A549 (cell line): ENCODE measurements at regions not wholly inside any gene's neighbourhood (a gene's known extent, or its start where the extent isn't known, plus 50 kb on each side); places are given as distances from the start of the nearest gene placed in this dataset.

Experiments used
- ATAC-seq, 2 experiments: fragments of 200-7000 bp in 1 of 2; fragments of >200 bp in 1 of 2; cut with Nextera tagmentation in 1 of 2; cut with Tn5 transposase in 1 of 2; 3 replicates each; pipeline versions ENCODE4 v1.8.0 to v1.9.1; 2018 to 2020; ENCODE audit warnings: mild to moderate bottlenecking in 1 of 2, moderate library complexity in 1 of 2
- CTCF ChIA-PET: fragments of 300-600 bp; sonication (Branson Sonifier 250); formaldehyde crosslinking; extraction: SDS; loops from one replicate; lab custom pipeline; 2021; ENCODE audit warnings: antibody characterized with exemption, inconsistent platforms; lab: Yijun Ruan, JAX
- POLR2A ChIA-PET: fragments of 350-600 bp; formaldehyde crosslinking; extraction: SDS; loops from one replicate; lab custom pipeline; 2021; ENCODE audit warnings: antibody characterized with exemption, inconsistent platforms; lab: Yijun Ruan, JAX
- DNase-seq, 2 experiments: peaks; one replicate each; pipeline versions ENCODE4 v3.0.0 to v3.0.0-alpha.2; 2011 to 2016; ENCODE audit warnings: low read depth in 1 of 2, low spot score in 1 of 2
- FAIRE-seq: peaks from 2 replicates; lab custom pipeline; 2011; peaks lifted over from hg19 to GRCh38; lab: Jason Lieb, UNC
- H3K27ac ChIP-seq, 2 experiments: fragments of >200 bp; sonication (Bioruptor Twin); formaldehyde crosslinking; 3 replicates each; pipeline ENCODE4 v1.5.1; 2016 to 2017
- H3K4me1 ChIP-seq: fragments of >200 bp; sonication (Bioruptor Twin); formaldehyde crosslinking; 3 replicates; pipeline ENCODE4 v1.6.1; 2016
- H3K4me2 ChIP-seq: fragments of >200 bp; sonication (Bioruptor Twin); formaldehyde crosslinking; 3 replicates; pipeline ENCODE4 v1.6.1; 2016
- H3K4me3 ChIP-seq: fragments of >200 bp; sonication (Bioruptor Twin); formaldehyde crosslinking; 3 replicates; pipeline ENCODE4 v1.5.1; 2016
- H3K9me3 ChIP-seq: fragments of >200 bp; sonication (Bioruptor Twin); formaldehyde crosslinking; 3 replicates; pipeline ENCODE4 v1.6.1; 2016
- CBX8 ChIP-seq: fragments of 200-600 bp; sonication (generic); IDR thresholded peaks from 2 replicates; pipeline ENCODE4 v1.6.1; 2016
- CHD2 ChIP-seq: fragments of 150-350 bp; IDR thresholded peaks from 2 replicates; pipeline ENCODE4 v1.6.1; 2014; ENCODE audit warnings: low read length; ENCODE audit not compliant: partially characterized antibody
- FOSB ChIP-seq: fragments of 250-450 bp; sonication (Bioruptor Pico); IDR thresholded peaks from 2 replicates; pipeline ENCODE4 v1.5.0; 2020; ENCODE audit warnings: mild to moderate bottlenecking, moderate library complexity
- FOXS1 ChIP-seq: fragments of 250-450 bp; sonication (Bioruptor Pico); IDR thresholded peaks from 2 replicates; pipeline ENCODE4 v1.5.0; 2020; ENCODE audit warnings: mild to moderate bottlenecking, moderate library complexity
- HOXB13 ChIP-seq: fragments of 250-450 bp; sonication (Bioruptor Pico); IDR thresholded peaks from 2 replicates; pipeline ENCODE4 v1.5.0; 2020; ENCODE audit warnings: low read depth, mild to moderate bottlenecking, moderate library complexity
- KDM1A ChIP-seq: fragments of 200-600 bp; sonication (generic); IDR thresholded peaks from 2 replicates; pipeline ENCODE4 v1.6.1; 2016; ENCODE audit warnings: low read depth, mild to moderate bottlenecking
- KDM5A ChIP-seq: fragments of 200-600 bp; sonication (generic); IDR thresholded peaks from 2 replicates; pipeline ENCODE4 v1.6.1; 2016; ENCODE audit warnings: antibody characterized with exemption, mild to moderate bottlenecking
- MAZ ChIP-seq: fragments of 150-350 bp; IDR thresholded peaks from 2 replicates; pipeline ENCODE4 v1.6.1; 2014; ENCODE audit warnings: antibody characterized with exemption, low read depth, low read length, borderline replicate concordance
- RAD21 ChIP-seq, 2 experiments: fragments of >200 bp in 1 of 2; sonication (Bioruptor Twin) in 1 of 2; formaldehyde crosslinking in 1 of 2; IDR thresholded peaks in 1 of 2; conservative IDR thresholded peaks in 1 of 2; 2 replicates in 1 of 2; 3 replicates in 1 of 2; pipeline ENCODE4 v1.6.1; 2012 to 2018; ENCODE audit warnings: inconsistent platforms in 1 of 2
- RARB ChIP-seq: fragments of 250-450 bp; sonication (Bioruptor Pico); IDR thresholded peaks from 2 replicates; pipeline ENCODE4 v1.8.0; 2021; ENCODE audit warnings: mild to moderate bottlenecking, moderate library complexity
- SMC3 ChIP-seq: fragments of >200 bp; sonication (Bioruptor Twin); formaldehyde crosslinking; IDR thresholded peaks from 3 replicates; pipeline ENCODE4 v1.6.1; 2018; ENCODE audit warnings: inconsistent platforms
- TFCP2L1 ChIP-seq: fragments of 250-450 bp; sonication (Bioruptor Pico); IDR thresholded peaks from 2 replicates; pipeline ENCODE4 v1.5.0; 2021; ENCODE audit warnings: mild to moderate bottlenecking
- WGBS: methylation state at CpG from one replicate; pipeline ENCODE4 v1.1.6; 2017; ENCODE audit errors: missing lambda C conversion rate; 5-methylcytosine and 5-hydroxymethylcytosine counted together
- TF ChIP-seq, protein P1 (sequence below): fragments of >200 bp; sonication (Bioruptor Twin); formaldehyde crosslinking; IDR thresholded peaks from 2 replicates; pipeline ENCODE4 v1.6.1; 2016
- TF ChIP-seq, protein P2 (sequence below): IDR thresholded peaks from 2 replicates; pipeline ENCODE4 v1.6.1; 2012
- TF ChIP-seq, protein P3 (sequence below): fragments of >200 bp; sonication (Bioruptor Twin); formaldehyde crosslinking; IDR thresholded peaks from 3 replicates; pipeline ENCODE4 v1.5.1; 2016
- TF ChIP-seq, protein P4 (sequence below): IDR thresholded peaks from 2 replicates; pipeline ENCODE4 v1.6.1; 2012
- TF ChIP-seq, protein P5 (sequence below): fragments of 250-450 bp; sonication (Bioruptor Pico); IDR thresholded peaks from 2 replicates; pipeline ENCODE4 v1.5.0; 2020; ENCODE audit warnings: low read depth, mild to moderate bottlenecking, moderate library complexity
- TF ChIP-seq, protein P6 (sequence below): fragments of 250-450 bp; sonication (Bioruptor Pico); IDR thresholded peaks from 2 replicates; pipeline ENCODE4 v1.5.0; 2021; ENCODE audit warnings: mild to moderate bottlenecking, moderate library complexity, borderline replicate concordance

DNA sequence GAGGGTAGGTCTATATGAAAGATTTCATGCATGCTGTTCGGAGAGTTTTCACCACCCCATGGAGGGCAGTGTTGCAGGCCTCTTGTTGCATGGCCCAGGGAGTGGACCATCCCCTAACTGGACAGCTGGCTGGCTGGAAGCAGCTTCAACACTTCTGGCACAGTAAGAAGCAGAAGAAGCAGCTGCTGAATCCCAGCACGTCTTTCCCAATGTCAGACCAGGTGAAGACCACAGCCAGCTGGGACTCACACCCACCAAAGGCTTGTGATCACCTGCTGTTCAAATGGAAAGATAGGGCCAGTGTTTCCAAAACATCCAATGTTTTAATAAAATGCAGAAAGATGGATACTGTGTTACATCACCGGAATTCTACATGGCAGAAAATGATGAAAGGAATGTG, 1423.6 kb downstream of the AACS start (continued):
- TF ChIP-seq, protein P1, sequence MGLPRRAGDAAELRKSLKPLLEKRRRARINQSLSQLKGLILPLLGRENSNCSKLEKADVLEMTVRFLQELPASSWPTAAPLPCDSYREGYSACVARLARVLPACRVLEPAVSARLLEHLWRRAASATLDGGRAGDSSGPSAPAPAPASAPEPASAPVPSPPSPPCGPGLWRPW, result no peak

DNA sequence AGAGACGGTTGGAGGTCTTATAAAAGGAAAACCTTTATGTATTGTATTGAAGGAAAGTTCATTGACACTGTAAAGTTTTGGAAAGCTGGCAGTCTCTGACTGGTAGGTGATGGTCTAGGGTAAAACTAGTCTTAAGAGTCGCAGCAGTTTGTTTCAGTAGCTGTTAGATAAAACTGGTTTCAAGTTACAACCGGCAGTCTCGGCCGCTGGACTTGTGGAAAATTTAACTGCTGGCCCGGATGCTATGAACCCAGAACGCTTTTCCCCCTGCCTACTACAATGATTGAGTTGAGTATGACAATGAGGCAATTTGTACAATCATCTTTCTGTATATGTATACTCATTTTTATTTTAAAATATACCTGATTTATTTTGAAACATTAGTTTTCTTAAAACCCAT, 1426.9 kb downstream of the AACS start:
- WGBS, result 31% methylated on average over 7 of the region's 7 CpGs
- POLR2A ChIA-PET, result no interaction called here
- Histone ChIP-seq H3K4me3 (no peak overlapping the region), H3K27ac (no peak overlapping the region), H3K4me2 (no peak overlapping the region), H3K9me3 (no peaks in the 10 kb centered on the region), H3K4me1 (no peaks in the 10 kb centered on the region)
- ATAC-seq, result no peak
- TF ChIP-seq, protein P2, sequence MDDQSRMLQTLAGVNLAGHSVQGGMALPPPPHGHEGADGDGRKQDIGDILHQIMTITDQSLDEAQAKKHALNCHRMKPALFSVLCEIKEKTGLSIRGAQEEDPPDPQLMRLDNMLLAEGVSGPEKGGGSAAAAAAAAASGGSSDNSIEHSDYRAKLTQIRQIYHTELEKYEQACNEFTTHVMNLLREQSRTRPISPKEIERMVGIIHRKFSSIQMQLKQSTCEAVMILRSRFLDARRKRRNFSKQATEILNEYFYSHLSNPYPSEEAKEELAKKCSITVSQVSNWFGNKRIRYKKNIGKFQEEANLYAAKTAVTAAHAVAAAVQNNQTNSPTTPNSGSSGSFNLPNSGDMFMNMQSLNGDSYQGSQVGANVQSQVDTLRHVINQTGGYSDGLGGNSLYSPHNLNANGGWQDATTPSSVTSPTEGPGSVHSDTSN, result no peak
- TF ChIP-seq RARB (CRISPR knock-in tag) (no peak), RAD21 (conservative IDR thresholded peaks at IDR 0.05 in 1 of 2, IDR thresholded peaks at IDR 0.05 in 1 of 2) (no peak), FOXS1 (CRISPR knock-in tag) (no peak), MAZ (no peak), KDM5A (no peak), KDM1A (no peak), FOSB (CRISPR knock-in tag) (no peak), TFCP2L1 (CRISPR knock-in tag) (no peak), CBX8 (no peak), HOXB13 (no peak), CHD2 (no peak), SMC3 (no peak)
- TF ChIP-seq, protein P1, result no peak
- TF ChIP-seq, protein P3, sequence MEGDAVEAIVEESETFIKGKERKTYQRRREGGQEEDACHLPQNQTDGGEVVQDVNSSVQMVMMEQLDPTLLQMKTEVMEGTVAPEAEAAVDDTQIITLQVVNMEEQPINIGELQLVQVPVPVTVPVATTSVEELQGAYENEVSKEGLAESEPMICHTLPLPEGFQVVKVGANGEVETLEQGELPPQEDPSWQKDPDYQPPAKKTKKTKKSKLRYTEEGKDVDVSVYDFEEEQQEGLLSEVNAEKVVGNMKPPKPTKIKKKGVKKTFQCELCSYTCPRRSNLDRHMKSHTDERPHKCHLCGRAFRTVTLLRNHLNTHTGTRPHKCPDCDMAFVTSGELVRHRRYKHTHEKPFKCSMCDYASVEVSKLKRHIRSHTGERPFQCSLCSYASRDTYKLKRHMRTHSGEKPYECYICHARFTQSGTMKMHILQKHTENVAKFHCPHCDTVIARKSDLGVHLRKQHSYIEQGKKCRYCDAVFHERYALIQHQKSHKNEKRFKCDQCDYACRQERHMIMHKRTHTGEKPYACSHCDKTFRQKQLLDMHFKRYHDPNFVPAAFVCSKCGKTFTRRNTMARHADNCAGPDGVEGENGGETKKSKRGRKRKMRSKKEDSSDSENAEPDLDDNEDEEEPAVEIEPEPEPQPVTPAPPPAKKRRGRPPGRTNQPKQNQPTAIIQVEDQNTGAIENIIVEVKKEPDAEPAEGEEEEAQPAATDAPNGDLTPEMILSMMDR, result no peak
- TF ChIP-seq, protein P4, sequence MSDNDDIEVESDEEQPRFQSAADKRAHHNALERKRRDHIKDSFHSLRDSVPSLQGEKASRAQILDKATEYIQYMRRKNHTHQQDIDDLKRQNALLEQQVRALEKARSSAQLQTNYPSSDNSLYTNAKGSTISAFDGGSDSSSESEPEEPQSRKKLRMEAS, result no peak
- TF ChIP-seq, protein P5, sequence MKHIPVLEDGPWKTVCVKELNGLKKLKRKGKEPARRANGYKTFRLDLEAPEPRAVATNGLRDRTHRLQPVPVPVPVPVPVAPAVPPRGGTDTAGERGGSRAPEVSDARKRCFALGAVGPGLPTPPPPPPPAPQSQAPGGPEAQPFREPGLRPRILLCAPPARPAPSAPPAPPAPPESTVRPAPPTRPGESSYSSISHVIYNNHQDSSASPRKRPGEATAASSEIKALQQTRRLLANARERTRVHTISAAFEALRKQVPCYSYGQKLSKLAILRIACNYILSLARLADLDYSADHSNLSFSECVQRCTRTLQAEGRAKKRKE (CRISPR knock-in tag), result no peak
- TF ChIP-seq, protein P6, sequence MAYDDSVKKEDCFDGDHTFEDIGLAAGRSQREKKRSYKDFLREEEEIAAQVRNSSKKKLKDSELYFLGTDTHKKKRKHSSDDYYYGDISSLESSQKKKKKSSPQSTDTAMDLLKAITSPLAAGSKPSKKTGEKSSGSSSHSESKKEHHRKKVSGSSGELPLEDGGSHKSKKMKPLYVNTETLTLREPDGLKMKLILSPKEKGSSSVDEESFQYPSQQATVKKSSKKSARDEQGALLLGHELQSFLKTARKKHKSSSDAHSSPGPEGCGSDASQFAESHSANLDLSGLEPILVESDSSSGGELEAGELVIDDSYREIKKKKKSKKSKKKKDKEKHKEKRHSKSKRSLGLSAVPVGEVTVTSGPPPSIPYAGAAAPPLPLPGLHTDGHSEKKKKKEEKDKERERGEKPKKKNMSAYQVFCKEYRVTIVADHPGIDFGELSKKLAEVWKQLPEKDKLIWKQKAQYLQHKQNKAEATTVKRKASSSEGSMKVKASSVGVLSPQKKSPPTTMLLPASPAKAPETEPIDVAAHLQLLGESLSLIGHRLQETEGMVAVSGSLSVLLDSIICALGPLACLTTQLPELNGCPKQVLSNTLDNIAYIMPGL (CRISPR knock-in tag), result no peak
- no peak for FAIRE-seq
- CTCF ChIA-PET, result no interaction called here
- DNase-seq, result no peak
